Sigmoid colon (tissue), 6 donors: ENCODE measurements at regions not wholly inside any gene's neighbourhood (a gene's known extent, or its start where the extent isn't known, plus 50 kb on each side); places are given as distances from the start of the nearest gene placed in this dataset.

Experiments used
- DNase-seq: peaks from one replicate; pipeline ENCODE4 v3.0.0-alpha.2; 2019
- H3K27ac ChIP-seq, 4 donors: fragments of 200-600 bp; sonication (generic); one replicate each; pipeline ENCODE4 v1.5.1; 2016 to 2019; ENCODE audit warnings: mild to moderate bottlenecking in 1 of 4
- H3K27me3 ChIP-seq, 3 donors: fragments of 200-600 bp; sonication (generic); one replicate each; pipeline ENCODE4 v1.5.1; 2019; ENCODE audit warnings: mild to moderate bottlenecking in 1 of 3
- H3K36me3 ChIP-seq, 4 donors: fragments of 200-600 bp; sonication (generic); one replicate each; pipeline ENCODE4 v1.5.1; 2016 to 2019
- H3K4me1 ChIP-seq, 4 donors: fragments of 200-600 bp; sonication (generic); one replicate each; pipeline ENCODE4 v1.5.1; 2017 to 2019
- H3K4me3 ChIP-seq, 4 donors: fragments of 200-600 bp; sonication (generic); one replicate each; pipeline ENCODE4 v1.5.1; 2017 to 2019; ENCODE audit warnings: mild to moderate bottlenecking in 2 of 4, moderate library complexity in 1 of 4
- H3K9me3 ChIP-seq, 4 donors: fragments of 200-600 bp in 3 of 4; sonication (generic) in 3 of 4; one replicate each; pipeline versions ENCODE4 v1.5.1 to v1.6.1; 2013 to 2019
- CTCF ChIP-seq, 4 experiments: fragments of 450-650 bp in 3 of 4; fragments of 200-600 bp in 1 of 4; IDR thresholded peaks; one replicate each; pipeline ENCODE4 v1.5.1; 2016 to 2019; ENCODE audit warnings: antibody characterized with exemption in 4 of 4, mild to moderate bottlenecking in 3 of 4, moderate library complexity in 2 of 4
- EP300 ChIP-seq, 4 donors: sonication (generic); formaldehyde crosslinking; IDR thresholded peaks; one replicate each; pipeline ENCODE4 v1.6.1; 2017; ENCODE audit warnings: antibody characterized with exemption in 4 of 4
- POLR2A ChIP-seq, 2 donors: fragments of 450-650 bp; IDR thresholded peaks; one replicate each; pipeline ENCODE4 v1.6.1; 2016; ENCODE audit warnings: antibody characterized with exemption in 2 of 2, mild to moderate bottlenecking in 2 of 2, moderate library complexity in 2 of 2
- POLR2AphosphoS5 ChIP-seq, 4 donors: sonication (generic); formaldehyde crosslinking; IDR thresholded peaks; one replicate each; pipeline ENCODE4 v1.6.1; 2017; ENCODE audit warnings: antibody characterized with exemption in 4 of 4
- WGBS, 2 donors: extraction: QIAGEN DNeasy Blood & Tissue Kit; methylation state at CpG; one replicate each; pipeline ENCODE4 v1.1.7; 2013; 5-methylcytosine and 5-hydroxymethylcytosine counted together
- intact Hi-C: fragments of 100-400 bp; cut with DNase I; formaldehyde crosslinking; loops from one replicate; pipeline ENCODE4 v1.15.1; 2023
- donor health status: healthy with polysubstance abuse.
- donor health status: healthy.

- 69% methylated on average over 4 of the region's 4 CpGs for WGBS, 2 donors
- no peak overlapping the region for H3K27ac ChIP-seq
- TF ChIP-seq CTCF (IDR thresholded peaks at IDR 0.05) = no peak
- TF ChIP-seq EP300 (IDR thresholded peaks at IDR 0.05) = no peak
- TF ChIP-seq POLR2A (IDR thresholded peaks at IDR 0.05) = no peak
- no peak for TF ChIP-seq POLR2AphosphoS5 (IDR thresholded peaks at IDR 0.05)
- intact Hi-C loops = no loop called here
- no peak for DNase-seq
- peaks cover 0 to 6% (median 0%) of the 10 kb centered on the region in 4 donors for H3K4me1 ChIP-seq
- no peaks in the 10 kb centered on the region for H3K36me3 ChIP-seq
- no peaks in the 10 kb centered on the region for H3K27me3 ChIP-seq
- no peak overlapping the region for H3K4me3 ChIP-seq
- no peaks in the 10 kb centered on the region for H3K9me3 ChIP-seq
Observed at GRCh38 chr5:28714907-28715698, 1676.7 kb upstream of the CDH9 start.

- TF ChIP-seq EP300 (IDR thresholded peaks at IDR 0.05) = no peak
- TF ChIP-seq POLR2A (IDR thresholded peaks at IDR 0.05) = no peak
- TF ChIP-seq CTCF (IDR thresholded peaks at IDR 0.05) = no peak
- TF ChIP-seq POLR2AphosphoS5 (IDR thresholded peaks at IDR 0.05) = no peak
- Histone ChIP-seq H3K27me3 (no peaks in the 10 kb centered on the region), H3K27ac (no peak overlapping the region), H3K4me3 (no peak overlapping the region), H3K9me3 (no peaks in the 10 kb centered on the region), H3K36me3 (no peaks in the 10 kb centered on the region), H3K4me1 (peaks cover 0 to 2% (median 0%) of the 10 kb centered on the region in 4 donors)
- DNase-seq = no peak
- intact Hi-C loops = no loop called here
Observed at GRCh38 chr5:28710360-28710759, 1672.0 kb upstream of the CDH9 start.

- Histone ChIP-seq H3K27me3 (no peaks in the 10 kb centered on the region), H3K4me1 (peaks cover 0 to 9% (median 3%) of the 10 kb centered on the region in 4 donors), H3K27ac (no peak overlapping the region), H3K36me3 (no peaks in the 10 kb centered on the region), H3K4me3 (no peak overlapping the region), H3K9me3 (no peaks in the 10 kb centered on the region)
- WGBS, 2 donors = 89% methylated on average over 5 of the region's 5 CpGs
- intact Hi-C loops = no loop called here
- TF ChIP-seq POLR2AphosphoS5 (IDR thresholded peaks at IDR 0.05) = no peak
- no peak for TF ChIP-seq POLR2A (IDR thresholded peaks at IDR 0.05)
- TF ChIP-seq CTCF (IDR thresholded peaks at IDR 0.05) = no peak
- TF ChIP-seq EP300 (IDR thresholded peaks at IDR 0.05) = no peak
- no peak for DNase-seq
Observed at GRCh38 chr5:28708472-28708871, 1670.1 kb upstream of the CDH9 start.

GRCh38 chr5:28707706-28708105 lies 1669.3 kb upstream of the CDH9 start:
- H3K27ac ChIP-seq = no peak overlapping the region
- intact Hi-C loops = no loop called here
- H3K4me3 ChIP-seq = no peak overlapping the region
- H3K4me1 ChIP-seq = peaks cover 0 to 12% (median 4%) of the 10 kb centered on the region in 4 donors
- H3K36me3 ChIP-seq = no peaks in the 10 kb centered on the region
- no peak for TF ChIP-seq POLR2AphosphoS5 (IDR thresholded peaks at IDR 0.05)
- TF ChIP-seq POLR2A (IDR thresholded peaks at IDR 0.05) = no peak
- no peak for TF ChIP-seq EP300 (IDR thresholded peaks at IDR 0.05)
- no peak for TF ChIP-seq CTCF (IDR thresholded peaks at IDR 0.05)
- no peak for DNase-seq
- no peaks in the 10 kb centered on the region for H3K9me3 ChIP-seq
- H3K27me3 ChIP-seq = no peaks in the 10 kb centered on the region
